ENCODE measurements at regions not wholly inside any gene's neighbourhood (a gene's known extent, or its start where the extent isn't known, plus 50 kb on each side); places are given as distances from the start of the nearest gene placed in this dataset.

DNA sequence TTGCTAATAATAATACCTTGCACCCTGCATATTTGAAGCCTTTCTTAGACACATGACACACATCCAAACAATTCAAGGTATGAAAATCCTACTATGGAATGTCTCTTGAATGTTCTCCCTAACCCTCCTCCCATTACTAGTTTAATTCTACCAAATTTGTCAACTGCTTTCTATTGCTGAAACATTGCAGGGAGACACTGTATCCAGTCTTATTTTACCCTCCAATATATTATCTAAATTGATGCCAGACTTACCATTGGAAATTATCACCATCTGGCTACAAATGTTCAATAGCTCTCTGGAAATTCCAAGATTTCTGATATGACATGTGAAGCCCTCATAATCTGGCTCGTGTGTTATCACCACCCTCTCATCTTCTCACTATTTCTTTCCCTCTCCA, 1027.3 kb upstream of the CITED2 start:
- H3K9me3 Mint-ChIP-seq = peaks cover 9% of the 10 kb centered on the region
- DNase-seq (ENCODE audit: low read depth, low spot score) = no peak
- no peak overlapping the region for H3K4me3 Mint-ChIP-seq
- H3K4me1 Mint-ChIP-seq = no peaks in the 10 kb centered on the region
- no peak overlapping the region for H3K27ac Mint-ChIP-seq (ENCODE audit: unreplicated experiment)
- TF ChIP-seq, protein P1, sequence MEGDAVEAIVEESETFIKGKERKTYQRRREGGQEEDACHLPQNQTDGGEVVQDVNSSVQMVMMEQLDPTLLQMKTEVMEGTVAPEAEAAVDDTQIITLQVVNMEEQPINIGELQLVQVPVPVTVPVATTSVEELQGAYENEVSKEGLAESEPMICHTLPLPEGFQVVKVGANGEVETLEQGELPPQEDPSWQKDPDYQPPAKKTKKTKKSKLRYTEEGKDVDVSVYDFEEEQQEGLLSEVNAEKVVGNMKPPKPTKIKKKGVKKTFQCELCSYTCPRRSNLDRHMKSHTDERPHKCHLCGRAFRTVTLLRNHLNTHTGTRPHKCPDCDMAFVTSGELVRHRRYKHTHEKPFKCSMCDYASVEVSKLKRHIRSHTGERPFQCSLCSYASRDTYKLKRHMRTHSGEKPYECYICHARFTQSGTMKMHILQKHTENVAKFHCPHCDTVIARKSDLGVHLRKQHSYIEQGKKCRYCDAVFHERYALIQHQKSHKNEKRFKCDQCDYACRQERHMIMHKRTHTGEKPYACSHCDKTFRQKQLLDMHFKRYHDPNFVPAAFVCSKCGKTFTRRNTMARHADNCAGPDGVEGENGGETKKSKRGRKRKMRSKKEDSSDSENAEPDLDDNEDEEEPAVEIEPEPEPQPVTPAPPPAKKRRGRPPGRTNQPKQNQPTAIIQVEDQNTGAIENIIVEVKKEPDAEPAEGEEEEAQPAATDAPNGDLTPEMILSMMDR (conservative IDR thresholded peaks at IDR 0.05) = no peak
- H3K27me3 Mint-ChIP-seq (ENCODE audit: low read depth) = no peaks in the 10 kb centered on the region
- peaks cover 6% of the 10 kb centered on the region for H3K36me3 Mint-ChIP-seq (ENCODE audit: low read depth)

DNA sequence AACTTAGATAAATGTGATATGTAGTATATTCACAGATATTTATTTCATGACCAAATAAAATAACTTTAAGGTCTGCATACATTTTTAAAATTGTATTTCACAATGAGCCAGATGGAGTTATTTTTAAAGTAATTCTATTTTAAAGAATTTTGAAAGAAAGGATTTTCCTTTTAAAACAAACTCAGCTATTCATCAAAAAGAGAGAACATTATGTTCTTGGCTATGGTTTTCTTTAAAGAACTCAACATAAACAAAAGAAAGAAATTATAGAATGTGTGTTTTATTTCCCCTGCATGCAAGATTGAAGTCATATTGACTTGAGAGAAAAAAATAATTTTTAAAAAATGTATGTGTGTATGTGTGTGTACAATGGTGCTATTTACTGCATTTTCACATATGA, 1023.6 kb upstream of the CITED2 start:
- no peaks in the 10 kb centered on the region for H3K27me3 Mint-ChIP-seq (ENCODE audit: low read depth)
- no peak overlapping the region for H3K27ac Mint-ChIP-seq (ENCODE audit: unreplicated experiment)
- H3K9me3 Mint-ChIP-seq = no peaks in the 10 kb centered on the region
- H3K36me3 Mint-ChIP-seq (ENCODE audit: low read depth) = no peaks in the 10 kb centered on the region
- no peak for DNase-seq (ENCODE audit: low read depth, low spot score)
- no peaks in the 10 kb centered on the region for H3K4me1 Mint-ChIP-seq
- no peak overlapping the region for H3K4me3 Mint-ChIP-seq
- TF ChIP-seq, protein P1 (conservative IDR thresholded peaks at IDR 0.05) = no peak

DNA sequence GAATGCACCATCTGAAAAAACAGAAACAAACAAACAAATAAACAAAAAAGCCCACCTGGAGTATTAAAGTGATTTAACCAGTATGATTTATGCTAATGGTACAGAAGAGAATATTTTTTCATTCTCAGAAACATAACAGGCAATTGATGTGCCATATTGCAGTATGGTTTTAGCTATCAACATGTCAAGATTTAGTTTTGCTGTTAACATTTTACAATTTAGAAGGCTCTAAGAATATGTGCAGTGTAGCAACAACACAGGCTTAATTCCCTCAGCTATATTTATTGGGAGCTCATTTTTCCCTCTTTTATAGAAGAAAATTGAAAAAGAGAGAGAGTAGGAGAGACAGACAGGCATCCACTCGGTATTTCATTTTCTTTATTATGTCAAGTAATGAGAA, 1022.7 kb upstream of the CITED2 start:
- Mint-ChIP-seq H3K27ac (ENCODE audit: unreplicated experiment) (no peak overlapping the region), H3K4me3 (no peak overlapping the region), H3K9me3 (no peaks in the 10 kb centered on the region), H3K4me1 (no peaks in the 10 kb centered on the region), H3K27me3 (ENCODE audit: low read depth) (no peaks in the 10 kb centered on the region), H3K36me3 (ENCODE audit: low read depth) (no peaks in the 10 kb centered on the region)
- DNase-seq (ENCODE audit: low read depth, low spot score) = no peak
- TF ChIP-seq, protein P1 (conservative IDR thresholded peaks at IDR 0.05) = no peak

DNA sequence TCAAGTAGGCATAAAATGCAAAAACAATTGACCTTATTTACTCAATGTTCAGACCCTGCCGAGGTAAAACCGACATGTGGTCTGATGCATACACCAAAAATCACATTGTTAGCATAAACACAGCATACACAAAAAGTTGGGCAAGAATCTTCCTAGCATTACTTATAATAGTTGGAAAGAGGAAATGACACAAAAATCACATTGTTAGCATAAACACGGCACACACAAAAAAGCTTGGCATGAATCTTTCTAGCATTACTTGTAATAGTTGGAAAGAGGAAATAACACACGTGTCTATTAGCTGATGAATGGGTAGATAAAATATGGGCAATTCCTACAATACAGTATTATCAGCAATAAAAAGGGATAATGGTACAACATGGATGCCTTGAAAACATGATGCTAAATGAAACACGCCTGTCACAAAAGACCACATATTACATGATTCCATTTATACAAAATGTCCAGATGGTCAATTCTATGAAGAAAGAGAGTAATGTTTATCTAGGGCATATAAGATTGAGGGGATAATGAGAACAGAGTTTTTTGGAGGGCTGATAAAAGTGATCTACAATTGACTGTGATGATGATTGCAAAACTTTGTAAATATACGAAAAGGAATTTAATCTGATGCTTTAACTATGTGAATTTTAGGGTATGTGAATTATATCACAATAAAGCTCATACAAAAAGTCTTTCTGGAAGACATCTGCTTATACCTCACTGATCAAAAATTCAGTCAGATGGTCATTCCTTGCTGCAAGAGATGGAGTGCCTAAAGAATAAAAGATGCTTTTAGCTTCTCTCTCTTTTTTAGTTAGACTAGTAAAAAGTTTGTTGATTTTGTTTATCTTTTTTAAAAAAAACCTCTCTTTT, 1019.5 kb upstream of the CITED2 start:
- H3K4me3 Mint-ChIP-seq = no peak overlapping the region
- no peaks in the 10 kb centered on the region for H3K4me1 Mint-ChIP-seq
- H3K9me3 Mint-ChIP-seq = peaks cover 2% of the 10 kb centered on the region
- no peaks in the 10 kb centered on the region for H3K36me3 Mint-ChIP-seq (ENCODE audit: low read depth)
- TF ChIP-seq, protein P1 (conservative IDR thresholded peaks at IDR 0.05) = no peak
- DNase-seq (ENCODE audit: low read depth, low spot score) = no peak
- H3K27me3 Mint-ChIP-seq (ENCODE audit: low read depth) = no peaks in the 10 kb centered on the region
- H3K27ac Mint-ChIP-seq (ENCODE audit: unreplicated experiment) = no peak overlapping the region

DNA sequence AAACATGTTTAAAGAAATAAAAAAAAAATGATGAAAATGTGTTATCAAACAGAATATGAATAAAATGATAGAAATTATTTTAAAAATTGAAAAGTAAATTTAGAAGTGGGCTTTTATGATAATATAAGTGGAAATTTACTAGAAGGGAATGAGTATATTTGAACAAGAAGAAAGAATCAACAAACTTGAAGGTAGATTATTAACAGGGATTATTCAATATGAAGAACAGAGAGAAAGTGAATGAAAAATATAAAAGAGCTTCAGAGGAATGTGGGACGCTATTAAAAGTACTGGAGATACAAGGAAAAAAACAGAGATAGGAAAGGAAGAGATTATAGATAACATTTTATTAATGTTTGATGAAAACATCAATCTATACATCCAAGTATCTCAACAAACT, 1014.4 kb upstream of the CITED2 start:
- peaks cover 19% of the 10 kb centered on the region for H3K9me3 Mint-ChIP-seq
- no peak overlapping the region for H3K27ac Mint-ChIP-seq (ENCODE audit: unreplicated experiment)
- H3K36me3 Mint-ChIP-seq (ENCODE audit: low read depth) = peaks cover 11% of the 10 kb centered on the region
- H3K4me3 Mint-ChIP-seq = no peak overlapping the region
- no peaks in the 10 kb centered on the region for H3K4me1 Mint-ChIP-seq
- TF ChIP-seq, protein P1 (conservative IDR thresholded peaks at IDR 0.05) = no peak
- no peak for DNase-seq (ENCODE audit: low read depth, low spot score)
- no peaks in the 10 kb centered on the region for H3K27me3 Mint-ChIP-seq (ENCODE audit: low read depth)

All from neural crest cell (in vitro differentiated cells).